DND-41 (cell line): ENCODE measurements at regions not wholly inside any gene's neighbourhood (a gene's known extent, or its start where the extent isn't known, plus 50 kb on each side); places are given as distances from the start of the nearest gene placed in this dataset.

Experiments
- ATAC-seq: fragments of 200-7000 bp; cut with Tn5 transposase; 3 replicates; pipeline ENCODE4 v1.9.1; 2021; ENCODE audit warnings: low read depth; ENCODE audit not compliant: insufficient read depth
- DNase-seq: peaks from one replicate; pipeline ENCODE4 v3.0.0-alpha.2; 2020
- H2AFZ ChIP-seq: 2 replicates; pipeline ENCODE4 v1.6.0; 2012; ENCODE audit warnings: low read depth, low read length
- H3K27ac ChIP-seq: 2 replicates; pipeline ENCODE4 v1.5.1; 2012; ENCODE audit warnings: low read length, inconsistent platforms
- H3K27me3 ChIP-seq: fragments of 200-600 bp; sonication (generic); 2 replicates; pipeline ENCODE4 v1.6.0; 2012; ENCODE audit warnings: low read length, mild to moderate bottlenecking, inconsistent platforms; ENCODE audit not compliant: insufficient read depth, poor library complexity
- H3K36me3 ChIP-seq: 2 replicates; pipeline ENCODE4 v1.5.1; 2012; ENCODE audit warnings: low read length, inconsistent platforms; ENCODE audit not compliant: insufficient read depth
- H3K4me1 ChIP-seq: 2 replicates; pipeline ENCODE4 v1.5.1; 2012; ENCODE audit warnings: mild to moderate bottlenecking, low read length; ENCODE audit not compliant: insufficient read depth
- H3K4me2 ChIP-seq: 2 replicates; pipeline ENCODE4 v1.6.0; 2012; ENCODE audit warnings: mild to moderate bottlenecking, moderate library complexity, low read length, inconsistent platforms; ENCODE audit not compliant: insufficient read depth
- H3K4me3 ChIP-seq, 2 experiments: fragments of 200-600 bp in 1 of 2; shearing (Covaris generic) in 1 of 2; 2 replicates each; pipeline ENCODE4 v1.5.1; 2012 to 2016; ENCODE audit warnings: inconsistent platforms in 2 of 2, low read length in 2 of 2, mild to moderate bottlenecking in 2 of 2, low read depth in 1 of 2, moderate library complexity in 1 of 2
- H3K79me2 ChIP-seq: 2 replicates; pipeline ENCODE4 v1.6.0; 2012; ENCODE audit warnings: low read length, inconsistent platforms; ENCODE audit not compliant: insufficient read depth
- H3K9ac ChIP-seq: 2 replicates; pipeline ENCODE4 v1.6.0; 2012; ENCODE audit warnings: low read depth, mild to moderate bottlenecking, inconsistent platforms, low read length, moderate library complexity
- H3K9me3 ChIP-seq: 2 replicates; pipeline ENCODE4 v1.5.1; 2012; ENCODE audit warnings: low read length, moderate library complexity, mild to moderate bottlenecking, inconsistent platforms; ENCODE audit not compliant: insufficient read depth, severe bottlenecking
- H4K20me1 ChIP-seq: 2 replicates; pipeline ENCODE4 v1.6.0; 2012; ENCODE audit warnings: low read length; ENCODE audit not compliant: insufficient read depth
- CTCF ChIP-seq: IDR thresholded peaks from 2 replicates; pipeline ENCODE4 v1.5.1; 2012; ENCODE audit warnings: borderline replicate concordance, low read length, moderate library complexity, mild to moderate bottlenecking; ENCODE audit not compliant: poor library complexity, severe bottlenecking; ENCODE audit errors: extremely low read depth
- EZH2 ChIP-seq: IDR thresholded peaks from 3 replicates; pipeline ENCODE4 v1.6.1; 2012; ENCODE audit warnings: borderline replicate concordance, low read depth, mild to moderate bottlenecking, moderate library complexity, low read length, inconsistent platforms; ENCODE audit not compliant: severe bottlenecking

- no peak for ATAC-seq
- no peak overlapping the region for H3K9ac ChIP-seq
- no peak for DNase-seq
- H3K9me3 ChIP-seq, result no peaks in the 10 kb centered on the region
- H3K27me3 ChIP-seq, result no peaks in the 10 kb centered on the region
- H2AFZ ChIP-seq, result no peak overlapping the region
- no peaks in the 10 kb centered on the region for H3K79me2 ChIP-seq
- no peak overlapping the region for H3K4me3 ChIP-seq
- H4K20me1 ChIP-seq, result no peaks in the 10 kb centered on the region
- H3K4me1 ChIP-seq, result no peaks in the 10 kb centered on the region
- no peak overlapping the region for H3K27ac ChIP-seq
- no peak for TF ChIP-seq EZH2
- no peaks in the 10 kb centered on the region for H3K36me3 ChIP-seq
- no peak overlapping the region for H3K4me2 ChIP-seq
These were observed 125.1 kb upstream of the ADGRL4 start for GRCh38 chr1:79131626-79132025.

- no peaks in the 10 kb centered on the region for H3K36me3 ChIP-seq
- no peaks in the 10 kb centered on the region for H3K9me3 ChIP-seq
- H3K4me2 ChIP-seq, result no peak overlapping the region
- H3K27ac ChIP-seq, result no peak overlapping the region
- H2AFZ ChIP-seq, result no peak overlapping the region
- no peaks in the 10 kb centered on the region for H3K4me1 ChIP-seq
- TF ChIP-seq EZH2, result no peak
- TF ChIP-seq CTCF, result no peak
- no peaks in the 10 kb centered on the region for H4K20me1 ChIP-seq
- DNase-seq, result no peak
- ATAC-seq, result no peak
- no peaks in the 10 kb centered on the region for H3K79me2 ChIP-seq
- no peaks in the 10 kb centered on the region for H3K27me3 ChIP-seq
- no peak overlapping the region for H3K9ac ChIP-seq
- no peak overlapping the region for H3K4me3 ChIP-seq
These were observed 123.4 kb upstream of the ADGRL4 start for GRCh38 chr1:79129914-79130313.

GRCh38 chr1:79128722-79129121 lies 122.2 kb upstream of the ADGRL4 start:
- no peak overlapping the region for H3K4me3 ChIP-seq
- TF ChIP-seq CTCF, result no peak
- no peak for TF ChIP-seq EZH2
- H4K20me1 ChIP-seq, result no peaks in the 10 kb centered on the region
- no peaks in the 10 kb centered on the region for H3K36me3 ChIP-seq
- H3K27ac ChIP-seq, result no peak overlapping the region
- H3K9ac ChIP-seq, result no peak overlapping the region
- ATAC-seq (no peak), DNase-seq (no peak)
- no peaks in the 10 kb centered on the region for H3K9me3 ChIP-seq
- no peak overlapping the region for H3K4me2 ChIP-seq
- H3K4me1 ChIP-seq, result no peaks in the 10 kb centered on the region
- H2AFZ ChIP-seq, result no peak overlapping the region
- H3K27me3 ChIP-seq, result no peaks in the 10 kb centered on the region
- no peaks in the 10 kb centered on the region for H3K79me2 ChIP-seq

- no peaks in the 10 kb centered on the region for H3K36me3 ChIP-seq
- no peaks in the 10 kb centered on the region for H3K4me1 ChIP-seq
- ATAC-seq, result no peak
- no peak overlapping the region for H2AFZ ChIP-seq
- H3K9me3 ChIP-seq, result no peaks in the 10 kb centered on the region
- no peaks in the 10 kb centered on the region for H4K20me1 ChIP-seq
- no peaks in the 10 kb centered on the region for H3K27me3 ChIP-seq
- no peak overlapping the region for H3K9ac ChIP-seq
- no peaks in the 10 kb centered on the region for H3K79me2 ChIP-seq
- H3K4me3 ChIP-seq, result no peak overlapping the region
- no peak for DNase-seq
- H3K4me2 ChIP-seq, result no peak overlapping the region
- TF ChIP-seq CTCF (no peak), EZH2 (no peak)
- no peak overlapping the region for H3K27ac ChIP-seq
These were observed 118.2 kb upstream of the ADGRL4 start for GRCh38 chr1:79124756-79125155.
